Caco-2 (cell line): ENCODE measurements at regions not wholly inside any gene's neighbourhood (a gene's known extent, or its start where the extent isn't known, plus 50 kb on each side); places are given as distances from the start of the nearest gene placed in this dataset.

Experiments
- BruUV-seq: library from RNA; stranded (reverse); fragments of 400-500 nt; replicated peaks from 2 replicates; lab custom pipeline; 2021; lab: Mats Ljungman, UMichigan
- CTCF ChIA-PET: fragments of 300-600 bp; sonication (Branson Sonifier 250); formaldehyde crosslinking; loops from one replicate; lab custom pipeline; 2022; ENCODE audit warnings: antibody characterized with exemption; lab: Charles Lee
- POLR2A ChIA-PET: fragments of 300-600 bp; sonication (Branson Sonifier 250); formaldehyde crosslinking; loops from one replicate; lab custom pipeline; 2022; ENCODE audit warnings: antibody characterized with exemption; lab: Charles Lee
- DNase-seq, 2 experiments: peaks; one replicate each; pipeline versions ENCODE4 v3.0.0 to v3.0.0-alpha.2; 2020 to 2022
- H3K27me3 ChIP-seq: replicated peaks from 2 replicates; pipeline ENCODE4 v1.6.0; 2011; ENCODE audit warnings: low read length; ENCODE audit not compliant: control insufficient read depth, insufficient read depth
- H3K36me3 ChIP-seq: 2 replicates; pipeline ENCODE4 v1.5.1; 2011; ENCODE audit warnings: low read length; ENCODE audit not compliant: control insufficient read depth, insufficient read depth
- H3K4me1 ChIP-seq: fragments of 250-450 bp; sonication (Bioruptor Pico); 2 replicates; pipeline ENCODE4 v1.5.1; 2020; ENCODE audit warnings: mild to moderate bottlenecking
- H3K4me3 ChIP-seq: 2 replicates; pipeline ENCODE4 v1.5.1; 2011; ENCODE audit warnings: low read depth, mild to moderate bottlenecking, control low read depth, low read length
- H3K9me3 ChIP-seq: fragments of 250-450 bp; sonication (Bioruptor Pico); 2 replicates; pipeline ENCODE4 v1.5.1; 2020; ENCODE audit warnings: mild to moderate bottlenecking, moderate library complexity
- H3K27ac Mint-ChIP-seq: one replicate; pipeline ENCODE4 v1.8.0; 2022; ENCODE audit warnings: mixed read lengths; ENCODE audit not compliant: unreplicated experiment
- H3K27me3 Mint-ChIP-seq: one replicate; pipeline ENCODE4 v1.8.0; 2022; ENCODE audit warnings: mixed read lengths; ENCODE audit not compliant: insufficient read depth, unreplicated experiment
- H3K36me3 Mint-ChIP-seq: one replicate; pipeline ENCODE4 v1.8.0; 2022; ENCODE audit warnings: mild to moderate bottlenecking, mixed read lengths; ENCODE audit not compliant: insufficient read depth, unreplicated experiment
- H3K4me1 Mint-ChIP-seq: one replicate; pipeline ENCODE4 v1.8.0; 2022; ENCODE audit warnings: low read depth, mixed read lengths; ENCODE audit not compliant: unreplicated experiment
- H3K4me3 Mint-ChIP-seq: one replicate; pipeline ENCODE4 v1.8.0; 2022; ENCODE audit warnings: mild to moderate bottlenecking, moderate library complexity, mixed read lengths; ENCODE audit not compliant: unreplicated experiment
- H3K9me3 Mint-ChIP-seq: one replicate; pipeline ENCODE4 v1.8.0; 2022; ENCODE audit warnings: mixed read lengths; ENCODE audit not compliant: unreplicated experiment
- CTCF ChIP-seq, 2 experiments: fragments of 200-600 bp in 1 of 2; IDR thresholded peaks; 1 replicate in 1 of 2; 2 replicates in 1 of 2; pipeline versions ENCODE4 v1.5.1 to v1.8.0; 2011 to 2022; ENCODE audit warnings: antibody characterized with exemption in 1 of 2, control low read depth in 1 of 2, inconsistent platforms in 1 of 2, low read depth in 1 of 2, low read length in 1 of 2, mild to moderate bottlenecking in 1 of 2, moderate library complexity in 1 of 2; ENCODE audit not compliant: insufficient read depth in 1 of 2, severe bottlenecking in 1 of 2, unreplicated experiment in 1 of 2
- intact Hi-C: fragments of 100-400 bp; cut with micrococcal nuclease; formaldehyde crosslinking; loops from one replicate; pipeline ENCODE4 v1.10.0; 2022; ENCODE audit not compliant: unreplicated experiment

GRCh38 chr6:6856538-6857523 lies 250.9 kb upstream of the RREB1 start:
- Histone ChIP-seq H3K36me3 (no peaks in the 10 kb centered on the region), H3K27me3 (no peaks in the 10 kb centered on the region), H3K4me1 (peaks cover 20% of the 10 kb centered on the region), H3K9me3 (no peaks in the 10 kb centered on the region), H3K4me3 (peak overlapping the region; percentile 29)
- POLR2A ChIA-PET, result no interaction called here
- no peaks in the 10 kb centered on the region for H3K9me3 Mint-ChIP-seq
- TSS peak; percentile 81 for BruUV-seq
- DNase-seq, result peak; percentile 58 to 84
- intact Hi-C loops, result loop anchor here (10.0 kb wide), 1 partner anchor 102 kb away; no protein-coding TSS in a partner anchor
- no peaks in the 10 kb centered on the region for H3K36me3 Mint-ChIP-seq
- H3K27me3 Mint-ChIP-seq, result no peaks in the 10 kb centered on the region
- CTCF ChIA-PET, result no interaction called here
- H3K4me1 Mint-ChIP-seq, result peaks cover 31% of the 10 kb centered on the region
- H3K27ac Mint-ChIP-seq, result peak overlapping the region; percentile 84
- peak overlapping the region; percentile 56 for H3K4me3 Mint-ChIP-seq
- no peak for TF ChIP-seq CTCF (IDR thresholded peaks at IDR 0.05; ENCODE audit: insufficient read depth in 1 of 2, low read depth in 1 of 2, low read length in 1 of 2, severe bottlenecking in 1 of 2, unreplicated experiment in 1 of 2)

GRCh38 chr6:6857528-6857927 lies 250.2 kb upstream of the RREB1 start:
- Mint-ChIP-seq H3K36me3 (no peaks in the 10 kb centered on the region), H3K4me1 (peaks cover 37% of the 10 kb centered on the region), H3K4me3 (peak overlapping the region; percentile 56), H3K27me3 (no peaks in the 10 kb centered on the region), H3K9me3 (no peaks in the 10 kb centered on the region), H3K27ac (no peak overlapping the region)
- intact Hi-C loops, result loop anchor here (10.0 kb wide), 1 partner anchor 103 kb away; no protein-coding TSS in a partner anchor
- Histone ChIP-seq H3K36me3 (no peaks in the 10 kb centered on the region), H3K4me3 (no peak overlapping the region), H3K27me3 (no peaks in the 10 kb centered on the region), H3K9me3 (no peaks in the 10 kb centered on the region), H3K4me1 (peaks cover 20% of the 10 kb centered on the region)
- CTCF ChIA-PET, result no interaction called here
- DNase-seq, result no peak
- BruUV-seq, result no TSS peak
- no peak for TF ChIP-seq CTCF (IDR thresholded peaks at IDR 0.05; ENCODE audit: insufficient read depth in 1 of 2, low read depth in 1 of 2, low read length in 1 of 2, severe bottlenecking in 1 of 2, unreplicated experiment in 1 of 2)
- POLR2A ChIA-PET, result no interaction called here

GRCh38 chr6:6858533-6858982 lies 249.2 kb upstream of the RREB1 start:
- TF ChIP-seq CTCF (IDR thresholded peaks at IDR 0.05; ENCODE audit: insufficient read depth in 1 of 2, low read depth in 1 of 2, low read length in 1 of 2, severe bottlenecking in 1 of 2, unreplicated experiment in 1 of 2), result no peak
- Histone ChIP-seq H3K9me3 (no peaks in the 10 kb centered on the region), H3K36me3 (no peaks in the 10 kb centered on the region), H3K27me3 (no peaks in the 10 kb centered on the region), H3K4me3 (no peak overlapping the region), H3K4me1 (peaks cover 20% of the 10 kb centered on the region)
- CTCF ChIA-PET, result interaction anchor here (2.0 kb wide), 1 partner anchor 99 kb away, joined by 4 read pairs; no protein-coding TSS in a partner anchor
- no TSS peak for BruUV-seq
- H3K36me3 Mint-ChIP-seq, result no peaks in the 10 kb centered on the region
- no peak overlapping the region for H3K4me3 Mint-ChIP-seq
- H3K27me3 Mint-ChIP-seq, result no peaks in the 10 kb centered on the region
- POLR2A ChIA-PET, result no interaction called here
- H3K27ac Mint-ChIP-seq, result no peak overlapping the region
- intact Hi-C loops, result loop anchor here (10.0 kb wide), 1 partner anchor 104 kb away; no protein-coding TSS in a partner anchor
- no peak for DNase-seq
- no peaks in the 10 kb centered on the region for H3K9me3 Mint-ChIP-seq
- peaks cover 37% of the 10 kb centered on the region for H3K4me1 Mint-ChIP-seq
